NT2/D1 (cell line): ENCODE measurements at regions not wholly inside any gene's neighbourhood (a gene's known extent, or its start where the extent isn't known, plus 50 kb on each side); places are given as distances from the start of the nearest gene placed in this dataset.

Source experiments
- SUZ12 ChIP-seq: IDR thresholded peaks from 2 replicates; pipeline ENCODE4 v1.6.1; 2011; ENCODE audit not compliant: insufficient read length, insufficient read depth; ENCODE audit errors: extremely low read depth
- ZNF274 ChIP-seq: IDR thresholded peaks from 2 replicates; pipeline ENCODE4 v1.6.1; 2011; ENCODE audit warnings: mild to moderate bottlenecking, low read depth, low read length

- TF ChIP-seq ZNF274 (no peak), SUZ12 (no peak)
Observed at GRCh38 chr2:138275292-138275690, 226.3 kb upstream of the SPOPL start.
